Small intestine (tissue), 7 donors: ENCODE measurements at regions not wholly inside any gene's neighbourhood (a gene's known extent, or its start where the extent isn't known, plus 50 kb on each side); places are given as distances from the start of the nearest gene placed in this dataset.

Experiments
- DNase-seq, 2 donors: peaks; one replicate each; pipeline versions ENCODE4 v3.0.0 to v3.0.0-alpha.2; 2013
- FAIRE-seq: peaks from 2 replicates; lab custom pipeline; 2012; peaks lifted over from hg19 to GRCh38; lab: Jason Lieb, UNC
- H3K27ac ChIP-seq, 3 donors: one replicate each; pipeline ENCODE4 v1.5.1; 2013; ENCODE audit warnings: low read length in 2 of 3, mild to moderate bottlenecking in 2 of 3, control low read depth in 1 of 3, inconsistent platforms in 1 of 3, low read depth in 1 of 3, moderate library complexity in 1 of 3
- H3K27me3 ChIP-seq, 3 donors: one replicate each; pipeline ENCODE4 v1.6.1; 2013; ENCODE audit warnings: low read length in 3 of 3, inconsistent platforms in 1 of 3; ENCODE audit not compliant: control insufficient read depth in 3 of 3, insufficient read depth in 3 of 3
- H3K36me3 ChIP-seq, 3 donors: one replicate each; pipeline ENCODE4 v1.6.1; 2013; ENCODE audit warnings: low read length in 3 of 3, inconsistent platforms in 1 of 3, low read depth in 1 of 3, mild to moderate bottlenecking in 1 of 3, moderate library complexity in 1 of 3; ENCODE audit not compliant: control insufficient read depth in 3 of 3, insufficient read depth in 2 of 3
- H3K4me1 ChIP-seq, 3 donors: one replicate each; pipeline ENCODE4 v1.6.1; 2013; ENCODE audit warnings: low read length in 2 of 3, inconsistent platforms in 1 of 3, low read depth in 1 of 3, mild to moderate bottlenecking in 1 of 3, moderate library complexity in 1 of 3; ENCODE audit not compliant: control insufficient read depth in 3 of 3, insufficient read depth in 2 of 3
- H3K4me3 ChIP-seq, 3 donors: one replicate each; pipeline ENCODE4 v1.5.1; 2013; ENCODE audit warnings: low read length in 3 of 3, control low read depth in 1 of 3, inconsistent platforms in 1 of 3, low read depth in 1 of 3, mild to moderate bottlenecking in 1 of 3, moderate library complexity in 1 of 3
- H3K9me3 ChIP-seq, 2 donors: one replicate each; pipeline ENCODE4 v1.6.1; 2013; ENCODE audit warnings: low read depth in 1 of 2, low read length in 1 of 2; ENCODE audit not compliant: control insufficient read depth in 2 of 2, insufficient read depth in 1 of 2
- WGBS, 3 donors: extraction: QIAGEN DNeasy Blood & Tissue Kit; methylation state at CpG; one replicate each; pipeline ENCODE4 v1.1.7; 2013; 5-methylcytosine and 5-hydroxymethylcytosine counted together
- donor health status: healthy with polysubstance abuse.
- donor health status: control.
- donor health status: control.
- donor health status: Bipolar disorder and iron deficiency.
- donor health status: healthy.

- Histone ChIP-seq H3K4me3 (no peak overlapping the region), H3K27ac (peak overlapping the region; percentile 19 to 33 (median 28)), H3K9me3 (no peaks in the 10 kb centered on the region), H3K36me3 (no peaks in the 10 kb centered on the region), H3K4me1 (peaks cover 0 to 5% (median 0%) of the 10 kb centered on the region in 3 donors), H3K27me3 (no peaks in the 10 kb centered on the region)
- peak; percentile 52 to 79 for DNase-seq
- WGBS, 3 donors = 0 to 18% (median 10%) methylated on average over 2 of the region's 2 CpGs
- FAIRE-seq = no peak
These were observed 392.5 kb downstream of the BCOR start for GRCh38 chrX:39705290-39705689.

- FAIRE-seq (no peak), DNase-seq (no peak)
- no peak overlapping the region for H3K4me3 ChIP-seq
- no peak overlapping the region for H3K27ac ChIP-seq
- no peaks in the 10 kb centered on the region for H3K9me3 ChIP-seq
- no peaks in the 10 kb centered on the region for H3K36me3 ChIP-seq
- 95 to 100% (median 95%) methylated on average over 1 of the region's 1 CpG for WGBS, 3 donors
- no peaks in the 10 kb centered on the region for H3K27me3 ChIP-seq
- H3K4me1 ChIP-seq = peaks cover 0 to 5% (median 0%) of the 10 kb centered on the region in 3 donors
These were observed 388.4 kb downstream of the BCOR start for GRCh38 chrX:39709364-39709763.

- Histone ChIP-seq H3K27me3 (no peaks in the 10 kb centered on the region), H3K4me1 (peaks cover 0 to 5% (median 0%) of the 10 kb centered on the region in 3 donors), H3K36me3 (no peaks in the 10 kb centered on the region), H3K9me3 (no peaks in the 10 kb centered on the region), H3K4me3 (no peak overlapping the region), H3K27ac (no peak overlapping the region)
- no peak for DNase-seq
- 83 to 95% (median 93%) methylated on average over 2 of the region's 2 CpGs for WGBS, 3 donors
- no peak for FAIRE-seq
These were observed 387.9 kb downstream of the BCOR start for GRCh38 chrX:39709812-39710211.

GRCh38 chrX:39710776-39711175 lies 387.0 kb downstream of the BCOR start:
- no peak overlapping the region for H3K27ac ChIP-seq
- H3K4me3 ChIP-seq = no peak overlapping the region
- H3K36me3 ChIP-seq = no peaks in the 10 kb centered on the region
- no peaks in the 10 kb centered on the region for H3K27me3 ChIP-seq
- no peaks in the 10 kb centered on the region for H3K9me3 ChIP-seq
- WGBS, 3 donors = 63 to 83% (median 69%) methylated on average over 1 of the region's 1 CpG
- no peak for DNase-seq
- no peak for FAIRE-seq
- H3K4me1 ChIP-seq = no peaks in the 10 kb centered on the region

- Histone ChIP-seq H3K9me3 (no peaks in the 10 kb centered on the region), H3K27me3 (no peaks in the 10 kb centered on the region), H3K36me3 (no peaks in the 10 kb centered on the region), H3K27ac (no peak overlapping the region), H3K4me1 (peaks cover 0 to 4% (median 0%) of the 10 kb centered on the region in 3 donors), H3K4me3 (no peak overlapping the region)
- DNase-seq (no peak), FAIRE-seq (no peak)
- WGBS, 3 donors = 77 to 93% (median 81%) methylated on average over 6 of the region's 6 CpGs
These were observed 383.3 kb downstream of the BCOR start for GRCh38 chrX:39714471-39714870.

GRCh38 chrX:39716401-39716800 lies 381.4 kb downstream of the BCOR start:
- H3K36me3 ChIP-seq = no peaks in the 10 kb centered on the region
- FAIRE-seq = no peak
- no peak for DNase-seq
- H3K4me3 ChIP-seq = no peak overlapping the region
- H3K9me3 ChIP-seq = no peaks in the 10 kb centered on the region
- H3K4me1 ChIP-seq = peaks cover 0 to 4% (median 0%) of the 10 kb centered on the region in 3 donors
- 73 to 93% (median 86%) methylated on average over 8 of the region's 8 CpGs for WGBS, 3 donors
- H3K27ac ChIP-seq = no peak overlapping the region
- H3K27me3 ChIP-seq = no peaks in the 10 kb centered on the region

GRCh38 chrX:39716802-39717540 lies 380.8 kb downstream of the BCOR start:
- H3K27me3 ChIP-seq = no peaks in the 10 kb centered on the region
- no peak overlapping the region for H3K27ac ChIP-seq
- FAIRE-seq (no peak), DNase-seq (no peak)
- WGBS, 3 donors = 73 to 88% (median 81%) methylated on average over 6 of the region's 6 CpGs
- no peaks in the 10 kb centered on the region for H3K9me3 ChIP-seq
- peaks cover 0 to 4% (median 0%) of the 10 kb centered on the region in 3 donors for H3K4me1 ChIP-seq
- H3K36me3 ChIP-seq = no peaks in the 10 kb centered on the region
- no peak overlapping the region for H3K4me3 ChIP-seq

- Histone ChIP-seq H3K36me3 (no peaks in the 10 kb centered on the region), H3K27me3 (no peaks in the 10 kb centered on the region), H3K4me1 (peaks cover 0 to 4% (median 0%) of the 10 kb centered on the region in 3 donors), H3K9me3 (no peaks in the 10 kb centered on the region), H3K4me3 (no peak overlapping the region), H3K27ac (no peak overlapping the region)
- 6 to 42% (median 28%) methylated on average over 2 of the region's 2 CpGs for WGBS, 3 donors
- FAIRE-seq = no peak
- peak in 1 of 2 donors; percentile 16 for DNase-seq
These were observed 378.8 kb downstream of the BCOR start for GRCh38 chrX:39718981-39719380.
